K562 (cell line): ENCODE measurements at regions not wholly inside any gene's neighbourhood (a gene's known extent, or its start where the extent isn't known, plus 50 kb on each side); places are given as distances from the start of the nearest gene placed in this dataset.

Experiments used
- ATAC-seq: fragments of 200-7000 bp; cut with Tn5 transposase; 3 replicates; pipeline ENCODE4 v1.9.1; 2020; ENCODE audit warnings: moderate library complexity
- BruUV-seq: library from RNA; stranded (reverse); fragments of 400-500 nt; replicated peaks from 2 replicates; lab custom pipeline; 2021; lab: Mats Ljungman, UMichigan
- CTCF ChIA-PET: fragments of 300-600 bp; formaldehyde crosslinking; extraction: SDS; loops from one replicate; lab custom pipeline; 2021; ENCODE audit warnings: low intra/inter-chr PET ratio; lab: Yijun Ruan, JAX
- POLR2A ChIA-PET: fragments of 300-600, 350-650 bp; sonication (Branson Sonifier 250); formaldehyde crosslinking; extraction: SDS; loops from one replicate; lab custom pipeline; 2021; ENCODE audit warnings: antibody characterized with exemption, inconsistent platforms; lab: Yijun Ruan, JAX
- DNase-seq, 4 experiments: peaks; one replicate each; pipeline versions ENCODE4 v3.0.0 to v3.0.0-alpha.2; 2011 to 2018; ENCODE audit warnings: low spot score in 3 of 4, mixed read lengths in 3 of 4; ENCODE audit errors: extremely low read depth in 1 of 4
- FAIRE-seq: peaks from 2 replicates; lab custom pipeline; 2011; peaks lifted over from hg19 to GRCh38; lab: Jason Lieb, UNC
- H2AFZ ChIP-seq: 2 replicates; pipeline ENCODE4 v1.6.0; 2011; ENCODE audit warnings: low read depth, low read length, control low read depth, inconsistent platforms
- H3K27ac ChIP-seq: fragments of 200-600 bp; 3 replicates; pipeline ENCODE4 v1.8.0; 2011; ENCODE audit warnings: low read depth, mild to moderate bottlenecking, control low read depth, inconsistent platforms, low read length, moderate library complexity, mixed read lengths; ENCODE audit errors: extremely low read depth
- H3K27me3 ChIP-seq, 2 experiments: fragments of 300-600 bp in 1 of 2; 2 replicates in 1 of 2; 3 replicates in 1 of 2; pipeline versions ENCODE4 v1.6.0 to v1.8.0; 2011; ENCODE audit warnings: inconsistent platforms in 2 of 2, low read length in 2 of 2, mild to moderate bottlenecking in 1 of 2, mixed read lengths in 1 of 2, moderate library complexity in 1 of 2; ENCODE audit not compliant: control insufficient read depth in 2 of 2, insufficient read depth in 2 of 2
- H3K36me3 ChIP-seq: fragments of 300-600 bp; 3 replicates; pipeline ENCODE4 v1.8.0; 2011; ENCODE audit warnings: mild to moderate bottlenecking, low read length, inconsistent platforms; ENCODE audit not compliant: control insufficient read depth, insufficient read depth
- H3K4me1 ChIP-seq, 2 experiments: fragments of 200-600 bp in 1 of 2; replicated peaks in 1 of 2; 2 replicates in 1 of 2; 3 replicates in 1 of 2; pipeline versions ENCODE4 v1.5.1 to v1.8.0; 2011; ENCODE audit warnings: inconsistent platforms in 2 of 2, low read length in 2 of 2, mild to moderate bottlenecking in 1 of 2, mixed read lengths in 1 of 2, moderate library complexity in 1 of 2; ENCODE audit not compliant: control insufficient read depth in 2 of 2, insufficient read depth in 2 of 2
- H3K4me2 ChIP-seq: 2 replicates; pipeline ENCODE4 v1.6.1; 2011; ENCODE audit warnings: low read length, control low read depth, inconsistent platforms, mixed read lengths; ENCODE audit not compliant: insufficient read depth
- H3K4me3 ChIP-seq: fragments of 200-600 bp; sonication (generic), shearing (Covaris generic); 2 replicates; pipeline ENCODE4 v1.5.1; 2016; ENCODE audit warnings: control low read depth, inconsistent platforms
- H3K79me2 ChIP-seq: fragments of 200-600 bp; 3 replicates; pipeline ENCODE4 v1.8.0; 2011; ENCODE audit warnings: low read length, inconsistent platforms; ENCODE audit not compliant: control insufficient read depth, insufficient read depth
- H3K9ac ChIP-seq, 2 experiments: 2 replicates each; pipeline versions ENCODE4 v1.6.0 to v1.6.1; 2011; ENCODE audit warnings: low read depth in 2 of 2, low read length in 2 of 2, control low read depth in 1 of 2, inconsistent platforms in 1 of 2, mild to moderate bottlenecking in 1 of 2, mixed read lengths in 1 of 2; ENCODE audit not compliant: insufficient read depth in 1 of 2
- H3K9me1 ChIP-seq: one replicate; pipeline ENCODE4 v1.6.0; 2011; ENCODE audit warnings: inconsistent platforms, mild to moderate bottlenecking, low read length, moderate library complexity; ENCODE audit not compliant: control insufficient read depth, insufficient read depth
- H3K9me3 ChIP-seq: replicated peaks from 2 replicates; pipeline ENCODE4 v1.5.1; 2011; ENCODE audit warnings: low read depth, low read length, inconsistent platforms; ENCODE audit not compliant: control insufficient read depth, insufficient read depth
- H4K20me1 ChIP-seq: replicated peaks from 2 replicates; pipeline ENCODE4 v1.6.1; 2011; ENCODE audit warnings: low read length, inconsistent platforms, mixed read lengths; ENCODE audit not compliant: control insufficient read depth, insufficient read depth
- GATAD2B ChIP-seq: fragments of 450-650 bp; IDR thresholded peaks from 2 replicates; pipeline ENCODE4 v1.6.1; 2017; ENCODE audit warnings: mild to moderate bottlenecking, borderline replicate concordance
- HNRNPH1 ChIP-seq: fragments of 200-400 bp; formaldehyde crosslinking; optimal IDR thresholded peaks from 2 replicates; pipeline ENCODE3; 2017; ENCODE audit warnings: low read depth, mild to moderate bottlenecking, low read length, moderate library complexity
- TCF7L2 ChIP-seq: fragments of 150-350 bp; IDR thresholded peaks from 2 replicates; pipeline ENCODE4 v1.6.1; 2016; ENCODE audit warnings: low read depth, mild to moderate bottlenecking, low read length, moderate library complexity
- ZNF143 ChIP-seq: sonication (generic); formaldehyde crosslinking; IDR thresholded peaks from 2 replicates; pipeline ENCODE4 v1.9.0; 2022; ENCODE audit warnings: mild to moderate bottlenecking, missing genetic modification reagents
- ZNF592 ChIP-seq: fragments of 450-650 bp; IDR thresholded peaks from 2 replicates; pipeline ENCODE4 v1.6.1; 2017; ENCODE audit warnings: antibody characterized with exemption, mild to moderate bottlenecking
- ZNF696 ChIP-seq: fragments of 250-450 bp; sonication (Bioruptor Pico); conservative IDR thresholded peaks from 2 replicates; pipeline ENCODE4 v1.4.0; 2020; ENCODE audit warnings: mild to moderate bottlenecking, moderate library complexity
- WGBS: fragments of 100-300 bp; shearing (Covaris generic); methylation state at CpG from one replicate; pipeline ENCODE4 v1.1.6; 2016; ENCODE audit warnings: low coverage, mixed read lengths; ENCODE audit not compliant: insufficient coverage; ENCODE audit errors: missing lambda C conversion rate; 5-methylcytosine and 5-hydroxymethylcytosine counted together
- in situ Hi-C: fragments of 300-500 bp; cut with MboI; formaldehyde crosslinking; loops from 4 replicates; pipeline ENCODE4 v1.15.0; 2018; ENCODE audit warnings: inconsistent platforms, mixed read lengths
- intact Hi-C: fragments of 100-400 bp; cut with micrococcal nuclease; formaldehyde crosslinking; loops from 2 replicates; pipeline ENCODE4 v1.14.2; 2022

GRCh38 chr12:70059373-70059772 lies 183.9 kb upstream of the CNOT2 start:
- Histone ChIP-seq H3K4me1 (no peaks in the 10 kb centered on the region), H3K9ac (no peak overlapping the region), H4K20me1 (no peaks in the 10 kb centered on the region), H3K9me3 (no peaks in the 10 kb centered on the region), H2AFZ (no peak overlapping the region), H3K36me3 (no peaks in the 10 kb centered on the region), H3K9me1 (no peaks in the 10 kb centered on the region), H3K27ac (no peak overlapping the region), H3K4me3 (no peak overlapping the region), H3K4me2 (no peak overlapping the region), H3K79me2 (no peaks in the 10 kb centered on the region), H3K27me3 (no peaks in the 10 kb centered on the region)
- WGBS = 13% methylated on average over 1 of the region's 1 CpG
- TF ChIP-seq TCF7L2 = no peak
- BruUV-seq = no TSS peak
- FAIRE-seq (no peak), DNase-seq (no peak), ATAC-seq (no peak)
- ChIA-PET POLR2A (no interaction called here), CTCF (no interaction called here)
- intact Hi-C loops = no loop called here
- in situ Hi-C loops = no loop called here

GRCh38 chr12:70060634-70061033 lies 182.6 kb upstream of the CNOT2 start:
- intact Hi-C loops = no loop called here
- no peak overlapping the region for H3K9ac ChIP-seq
- ATAC-seq = no peak
- H3K27me3 ChIP-seq = no peaks in the 10 kb centered on the region
- no peak for FAIRE-seq
- no peaks in the 10 kb centered on the region for H4K20me1 ChIP-seq
- no peak overlapping the region for H3K4me3 ChIP-seq
- ChIA-PET CTCF (no interaction called here), POLR2A (no interaction called here)
- H2AFZ ChIP-seq = no peak overlapping the region
- no peaks in the 10 kb centered on the region for H3K79me2 ChIP-seq
- no TSS peak for BruUV-seq
- in situ Hi-C loops = no loop called here
- H3K36me3 ChIP-seq = no peaks in the 10 kb centered on the region
- H3K27ac ChIP-seq = no peak overlapping the region
- no peak overlapping the region for H3K4me2 ChIP-seq
- H3K9me1 ChIP-seq = no peaks in the 10 kb centered on the region
- 7% methylated on average over 1 of the region's 1 CpG for WGBS
- no peaks in the 10 kb centered on the region; a peak in 1 of 5 replicates for H3K4me1 ChIP-seq
- DNase-seq = no peak
- no peaks in the 10 kb centered on the region for H3K9me3 ChIP-seq
- TF ChIP-seq ZNF143 (CRISPR knock-in tag) = no peak
- TF ChIP-seq ZNF696 (CRISPR knock-in tag) = no peak
- TF ChIP-seq ZNF592 = no peak
- no peak for TF ChIP-seq GATAD2B
- no peak for TF ChIP-seq HNRNPH1
